NCI-H2029 treated with DMSO at 0.1 percent for 48 hours (cell line): ENCODE measurements at regions not wholly inside any gene's neighbourhood (a gene's known extent, or its start where the extent isn't known, plus 50 kb on each side); places are given as distances from the start of the nearest gene placed in this dataset.

Source experiments
- DNase-seq: peaks from one replicate; lab custom pipeline; 2025; lab: John Stamatoyannopoulos, UW

DNA sequence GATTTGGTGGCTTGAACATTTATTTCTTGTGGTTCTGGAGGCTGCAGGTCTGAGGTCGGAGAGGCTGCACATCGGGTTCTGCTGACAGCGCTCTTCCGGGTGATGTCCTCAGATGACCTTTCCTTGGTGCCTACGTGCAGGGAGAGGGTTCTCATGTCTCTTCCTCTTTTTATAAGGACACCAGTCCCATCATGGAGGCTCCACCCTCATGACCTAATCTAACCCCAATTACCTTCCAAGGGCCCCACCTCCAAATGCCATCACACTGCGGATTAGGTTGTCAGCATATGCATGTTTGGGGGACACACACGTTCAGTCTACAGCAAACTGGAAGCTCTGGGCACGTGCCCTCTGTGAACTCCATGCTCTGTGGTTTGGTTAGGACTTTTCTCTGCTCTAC is 338.6 kb downstream of the FGF9 start:
- no peak for DNase-seq

DNA sequence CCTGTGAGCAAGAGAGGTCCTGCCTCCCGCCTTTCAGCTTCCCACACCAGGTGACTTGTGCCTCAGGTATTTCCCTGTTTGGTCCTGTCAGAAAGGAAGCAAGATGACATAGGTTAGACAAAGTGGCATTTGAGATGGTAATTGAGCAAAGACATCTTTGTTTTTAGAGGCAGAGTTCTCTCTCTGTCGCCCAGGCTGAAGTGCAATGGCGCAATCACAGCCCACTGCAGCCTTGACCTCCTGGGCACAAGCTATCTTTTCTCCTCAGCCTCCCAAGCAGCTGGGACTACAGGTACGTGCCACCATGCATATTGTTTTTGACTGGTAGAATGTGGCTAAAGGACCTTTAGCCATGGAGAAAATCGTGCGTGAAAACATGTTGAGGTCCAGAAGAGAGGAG is 339.1 kb downstream of the FGF9 start:
- DNase-seq, result no peak

DNA sequence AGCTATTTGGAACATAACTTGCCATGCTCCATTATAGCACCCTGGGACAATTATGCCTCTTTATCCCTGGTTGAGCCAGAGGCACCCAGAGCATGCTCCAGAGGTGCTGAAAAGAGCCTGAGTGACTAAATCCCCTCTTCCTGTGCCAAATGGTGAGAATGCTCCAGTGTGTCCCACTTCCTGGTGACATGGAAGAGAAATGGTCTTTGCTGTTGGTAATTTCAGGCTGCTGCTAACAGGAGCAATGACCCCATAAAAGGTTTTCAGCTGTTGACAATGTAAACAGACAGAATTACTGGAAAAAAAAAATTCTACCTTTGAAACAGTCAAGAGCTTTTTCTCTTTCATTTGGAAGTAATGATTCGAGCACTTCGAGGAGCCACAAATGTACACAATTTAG is 341.8 kb downstream of the FGF9 start:
- no peak for DNase-seq

DNA sequence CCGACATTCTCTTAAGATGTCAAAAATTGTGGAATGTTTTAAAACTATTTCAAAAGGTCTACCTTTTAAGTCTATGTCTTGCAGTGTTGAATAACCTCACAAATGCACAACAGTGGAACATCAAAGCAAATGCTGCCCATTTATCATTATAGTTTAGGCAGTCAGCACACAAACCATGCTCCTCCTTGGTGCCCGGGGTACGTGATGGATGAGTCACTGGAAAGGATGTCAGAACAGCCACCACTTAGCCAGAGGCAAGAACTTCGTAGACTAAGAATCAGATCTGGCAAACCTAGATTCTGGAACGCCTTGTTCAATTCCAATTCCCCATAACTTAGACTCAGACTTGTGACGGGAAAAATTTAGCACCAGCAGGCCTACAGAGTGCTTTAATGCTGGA is 343.6 kb downstream of the FGF9 start:
- DNase-seq, result no peak

DNA sequence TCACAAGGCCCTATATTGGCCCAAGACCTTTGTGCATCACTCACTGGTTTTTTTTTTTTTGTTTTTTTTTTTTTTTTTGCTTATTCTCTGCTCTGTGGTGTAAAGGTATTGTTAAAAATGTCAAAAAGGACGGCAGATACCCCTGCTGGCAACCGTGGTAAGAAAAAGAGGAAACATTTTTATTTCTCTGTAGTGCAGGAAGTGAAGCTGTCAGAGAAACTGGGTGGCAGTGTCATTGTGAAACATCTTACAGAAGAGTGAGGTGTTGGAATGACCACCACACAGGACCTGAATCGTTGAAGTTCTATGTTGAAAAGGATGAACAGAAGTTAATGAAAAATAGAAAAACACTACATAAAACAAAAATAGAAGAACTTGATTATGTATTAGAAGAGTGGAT is 346.4 kb downstream of the FGF9 start:
- no peak for DNase-seq

DNA sequence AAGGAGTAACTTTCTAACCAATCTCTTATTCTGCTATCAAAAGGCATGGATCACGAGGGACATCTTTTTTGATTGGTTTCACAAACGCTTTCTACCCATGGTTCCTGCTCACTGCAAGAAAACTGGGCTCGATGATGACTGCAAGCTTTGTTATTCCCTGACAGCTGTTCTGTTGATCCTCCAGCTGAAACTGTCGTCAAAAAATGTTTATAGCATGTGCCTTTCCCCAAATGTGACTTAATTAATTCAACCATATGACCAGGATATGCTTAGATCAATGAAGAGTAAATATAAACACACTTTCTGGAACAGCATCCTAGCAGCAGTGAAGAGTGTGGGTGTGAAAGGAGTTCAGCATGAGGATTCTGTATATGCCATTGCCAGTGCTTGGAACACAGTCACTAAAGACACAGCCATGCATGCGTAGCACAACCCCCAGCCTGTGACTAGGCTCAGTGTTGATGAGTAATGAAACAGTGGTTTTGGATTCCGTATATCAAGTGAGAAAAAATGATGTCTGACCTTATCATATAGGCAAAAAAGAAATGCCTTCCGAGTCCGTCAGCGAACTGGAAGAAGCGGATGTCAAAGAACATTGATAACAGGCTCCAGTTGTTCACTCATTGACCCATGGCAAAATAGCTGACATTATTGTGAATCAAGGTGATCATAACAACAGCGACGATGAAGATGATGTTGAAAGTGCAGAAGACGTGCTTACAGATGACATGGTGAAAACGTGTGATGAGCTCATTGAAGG is 347.4 kb downstream of the FGF9 start:
- DNase-seq, result no peak

DNA sequence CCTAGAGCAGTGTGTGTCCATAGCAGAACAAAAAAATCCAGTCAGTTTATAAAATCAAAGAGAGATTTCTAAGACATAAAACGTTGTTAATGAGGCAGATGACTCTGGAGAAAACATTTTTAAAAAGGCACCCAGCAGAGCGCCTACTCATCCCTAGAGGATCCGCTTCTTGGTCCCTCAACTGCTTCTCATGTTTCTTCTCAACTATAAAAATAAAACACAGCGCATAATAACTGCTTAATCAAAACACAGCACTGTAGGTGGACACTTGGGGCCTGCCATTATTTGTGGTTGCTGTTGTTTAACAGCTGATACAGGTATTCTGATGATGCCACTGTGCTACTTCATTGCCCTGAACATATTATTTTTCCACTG is 347.9 kb downstream of the FGF9 start:
- DNase-seq, result no peak

DNA sequence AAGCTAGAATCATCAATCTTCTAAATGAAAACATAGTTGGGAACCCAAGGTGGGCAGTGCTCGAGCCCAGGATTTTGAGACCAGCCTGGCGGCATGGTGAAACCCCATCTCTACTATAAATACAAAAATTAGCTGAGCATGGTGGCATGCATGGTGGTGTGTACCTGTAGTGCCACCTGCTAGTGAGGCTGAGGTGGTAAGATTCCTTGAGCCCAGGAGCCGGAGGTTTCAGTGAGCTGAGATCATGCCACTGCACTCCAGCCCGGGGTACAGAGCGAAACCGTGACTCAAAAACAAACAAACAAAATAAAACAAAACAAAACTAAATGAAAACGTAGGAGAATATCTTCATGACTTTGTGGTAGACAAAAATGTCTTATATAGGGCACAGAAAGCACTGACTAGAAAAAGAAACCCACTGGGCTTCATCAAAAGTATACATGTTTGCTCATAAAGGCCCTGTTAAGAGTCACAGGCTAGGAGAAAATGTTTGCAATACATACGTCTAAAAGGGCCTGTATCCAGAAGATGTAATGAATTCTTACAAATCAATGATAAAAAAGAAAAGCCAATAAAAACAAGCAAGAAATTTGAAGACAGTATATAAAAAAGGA is 353.6 kb downstream of the FGF9 start:
- no peak for DNase-seq

DNA sequence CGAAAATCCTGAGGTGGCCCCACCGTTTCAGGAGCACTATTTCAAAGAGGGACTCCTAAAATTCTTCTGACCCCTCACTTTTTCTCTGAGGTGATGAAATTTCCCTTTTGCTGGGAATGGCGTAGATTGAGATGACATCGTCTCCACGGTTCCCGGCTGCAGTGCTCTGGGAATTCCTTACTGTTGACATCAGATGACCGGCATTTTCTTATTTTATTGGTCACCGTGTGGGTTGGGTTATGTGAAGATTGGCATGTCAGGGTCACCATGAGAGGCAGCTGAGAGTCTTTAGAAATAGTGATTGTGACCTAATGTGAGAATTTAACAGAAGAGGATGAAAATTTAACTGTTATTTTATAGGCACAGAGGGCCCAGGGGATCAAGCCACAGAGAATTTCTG is 356.7 kb downstream of the FGF9 start:
- no peak for DNase-seq

DNA sequence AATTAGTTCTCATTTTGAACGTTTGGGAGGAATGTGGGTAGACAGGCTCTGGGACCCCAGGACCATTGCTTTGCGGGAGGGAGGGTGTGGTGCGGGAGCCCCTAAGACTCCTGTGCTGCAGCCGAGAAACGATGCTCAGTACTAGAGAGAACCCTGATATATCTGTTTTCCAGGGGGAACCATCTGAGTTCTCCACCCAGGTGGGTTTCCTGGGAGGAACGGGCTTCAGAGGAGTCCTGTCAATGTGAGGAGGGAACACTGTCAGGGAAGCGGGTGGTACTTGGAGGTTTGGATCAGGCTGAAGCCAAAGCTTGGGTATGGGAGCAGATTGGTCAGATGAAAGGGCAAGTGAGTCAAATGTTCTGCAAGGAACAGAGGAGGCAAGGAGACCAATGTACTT is 358.0 kb downstream of the FGF9 start:
- DNase-seq, result no peak

DNA sequence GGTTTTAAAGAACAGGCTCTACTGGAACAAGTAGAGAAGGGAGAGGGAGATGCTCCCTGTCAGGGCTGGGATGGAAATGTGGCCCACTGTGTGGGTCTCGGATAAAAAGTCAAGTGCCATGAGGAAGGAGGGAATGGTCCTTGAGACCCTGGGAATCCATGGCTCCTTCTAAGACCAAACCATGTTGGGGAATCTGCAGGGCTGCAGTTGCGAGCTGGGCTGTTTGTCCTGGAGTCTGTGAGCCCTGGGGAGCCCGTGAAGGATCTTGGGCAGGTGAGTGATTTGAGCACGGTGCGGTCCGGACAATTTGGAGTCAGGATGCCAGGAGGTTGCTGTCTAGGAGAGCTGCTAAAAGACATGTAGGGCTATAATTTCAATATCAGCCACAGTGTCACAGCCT is 359.4 kb downstream of the FGF9 start:
- no peak for DNase-seq

DNA sequence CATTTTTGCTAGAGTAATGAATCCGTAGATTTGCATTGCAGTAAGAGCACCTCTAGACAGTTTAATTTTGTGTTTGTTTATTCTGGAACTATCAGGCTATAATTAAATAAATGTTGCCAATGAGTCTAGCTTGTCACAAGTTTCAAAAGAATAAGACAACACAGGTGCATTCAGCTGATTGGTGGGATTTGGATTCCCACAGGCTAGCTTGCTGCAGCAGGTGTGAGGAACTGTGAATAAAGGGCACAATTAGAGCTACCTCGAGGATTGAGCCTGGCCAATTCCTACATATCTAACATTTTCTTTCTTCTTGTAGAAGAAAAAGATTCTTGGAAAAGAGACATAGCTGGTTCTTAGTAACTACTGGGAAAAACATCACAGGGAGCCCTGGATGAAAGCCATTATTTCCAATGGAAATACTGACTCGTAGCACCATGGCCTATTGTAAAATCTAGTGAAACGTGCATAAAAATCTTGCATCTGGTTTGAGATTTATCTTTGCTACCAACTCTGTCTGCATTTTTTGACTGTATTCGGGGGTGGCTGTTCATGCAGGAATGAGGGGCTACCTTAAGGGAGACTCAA is 360.9 kb downstream of the FGF9 start:
- DNase-seq, result no peak

DNA sequence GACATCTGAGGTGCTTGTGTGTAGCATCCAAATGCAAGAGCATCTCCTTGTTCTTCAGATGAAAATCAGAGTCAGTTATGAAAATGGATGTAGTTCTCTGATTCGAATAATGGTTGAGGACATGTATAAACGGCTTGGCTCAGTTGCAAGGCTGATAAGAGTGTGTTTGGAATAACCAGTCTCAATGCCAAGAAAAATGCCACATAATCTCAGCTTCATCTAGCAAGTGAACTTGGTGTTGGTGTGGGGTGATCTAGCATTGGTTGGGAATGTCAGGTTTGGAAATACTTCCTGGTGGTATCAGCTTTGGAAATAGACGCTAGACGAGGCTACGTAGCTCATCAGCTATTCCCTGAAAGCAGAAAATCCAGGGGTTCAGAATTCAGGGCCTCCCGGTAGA is 362.0 kb downstream of the FGF9 start:
- no peak for DNase-seq

DNA sequence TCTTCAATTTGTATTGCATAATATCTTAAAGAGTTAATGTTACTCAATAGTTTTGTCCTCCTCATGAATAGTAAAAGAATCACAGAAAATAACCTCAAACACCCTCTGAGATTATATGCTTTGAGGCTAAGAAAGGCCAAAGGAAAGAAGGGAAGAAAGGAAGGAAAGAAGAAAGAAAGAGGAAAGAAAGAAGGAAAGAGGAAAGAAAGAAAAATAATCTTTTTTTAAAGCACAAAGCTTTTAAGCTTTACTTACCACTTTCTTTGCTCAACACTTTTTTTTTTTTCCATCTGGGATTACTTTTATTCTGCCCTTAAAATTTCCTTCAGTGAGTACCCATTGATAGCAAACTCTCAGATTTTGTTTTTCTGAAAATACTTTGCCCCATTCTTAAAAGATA is 369.1 kb downstream of the FGF9 start:
- DNase-seq, result no peak

DNA sequence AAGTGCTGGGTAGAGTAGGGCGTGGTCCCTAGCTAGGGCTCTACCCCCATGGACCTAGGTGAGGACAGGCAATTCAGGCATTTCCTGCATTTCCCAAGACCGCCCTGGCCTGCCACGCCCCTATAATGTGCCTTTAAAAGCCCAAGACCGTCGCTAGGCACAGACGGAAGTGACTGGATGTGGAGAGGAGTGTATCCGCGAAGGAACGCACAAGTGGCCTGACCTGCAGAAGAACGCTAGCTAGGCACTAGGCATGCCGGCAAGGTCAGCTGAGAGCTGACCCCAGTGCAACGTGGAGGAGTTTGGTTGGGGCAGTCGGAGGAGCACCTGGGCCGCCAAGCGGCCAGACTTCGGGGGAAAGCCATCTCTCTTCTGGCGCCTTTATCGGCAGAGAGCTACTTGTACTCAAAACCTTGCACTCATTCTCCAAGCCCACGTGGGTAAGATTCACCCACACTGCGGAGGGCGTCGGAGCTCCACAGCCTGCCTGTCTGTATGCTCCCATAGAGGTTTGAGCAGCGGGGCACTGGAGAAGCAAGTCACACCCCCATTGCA is 370.0 kb downstream of the FGF9 start:
- DNase-seq, result no peak

DNA sequence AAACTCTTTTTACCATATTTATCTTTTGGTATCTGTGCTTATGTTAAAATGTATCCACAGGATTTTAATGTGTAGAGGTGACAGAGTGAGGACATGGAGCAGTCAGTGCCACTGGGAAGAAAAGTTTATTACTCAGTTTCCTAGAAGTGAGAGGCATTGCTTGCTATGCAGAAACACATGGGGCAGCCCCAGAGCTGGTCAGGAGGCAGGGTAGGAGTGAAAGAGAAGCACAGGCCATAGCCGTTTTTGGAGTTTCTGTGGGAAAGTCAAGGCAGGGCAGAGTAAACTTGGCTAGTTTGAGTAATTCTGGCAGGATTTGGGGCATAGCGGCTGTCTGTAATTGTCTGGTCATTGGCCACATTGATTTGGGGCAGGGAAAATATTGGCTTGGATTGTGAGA is 370.9 kb downstream of the FGF9 start:
- no peak for DNase-seq

DNA sequence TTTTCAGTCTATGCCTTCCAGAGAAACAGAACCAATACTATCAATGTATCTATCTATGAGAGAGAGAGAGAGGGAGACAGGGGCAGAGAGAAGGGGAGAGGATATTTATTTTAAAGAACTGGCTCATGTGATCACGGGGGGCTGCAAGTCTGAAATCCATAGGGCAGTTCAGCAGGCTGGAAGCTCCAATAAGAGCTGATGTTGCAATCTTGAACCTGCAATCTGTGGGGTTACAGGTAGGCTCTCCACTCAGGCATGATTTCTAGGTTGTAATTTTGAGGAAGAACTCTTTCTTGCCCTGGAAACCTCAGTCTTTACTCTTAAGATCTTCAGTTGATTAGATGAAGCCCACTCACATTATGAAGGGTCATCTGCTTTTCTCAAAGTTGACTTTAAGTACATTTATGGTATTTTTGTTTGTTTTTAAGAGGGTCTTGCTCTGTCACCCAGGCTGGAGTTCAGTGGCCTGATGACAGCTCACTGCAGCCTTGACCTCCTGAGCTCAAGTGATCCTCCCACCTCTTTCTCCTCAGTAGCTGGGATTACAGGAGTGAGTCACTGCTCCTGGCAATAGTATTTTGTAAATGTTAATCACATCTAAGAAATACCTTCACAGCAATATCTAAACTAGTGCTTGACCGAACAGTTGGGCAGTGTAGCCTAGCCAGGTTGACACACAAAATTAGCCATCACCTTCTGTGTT is 376.4 kb downstream of the FGF9 start:
- no peak for DNase-seq

DNA sequence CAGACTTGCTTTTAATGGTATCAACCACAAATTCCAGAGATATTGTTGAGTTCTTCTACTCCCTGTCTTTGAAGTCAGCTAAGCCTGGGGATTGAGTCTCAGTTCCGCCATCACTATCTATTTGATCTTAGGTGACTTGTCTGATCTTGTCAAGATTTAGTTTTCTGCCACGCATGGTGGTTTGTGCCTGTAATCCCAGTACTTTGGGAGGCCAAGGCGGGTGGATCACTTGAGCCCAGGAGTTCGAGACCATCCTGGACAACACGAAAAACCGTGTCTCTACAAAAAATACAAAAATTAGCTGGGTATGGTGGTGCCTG is 376.9 kb downstream of the FGF9 start:
- no peak for DNase-seq

DNA sequence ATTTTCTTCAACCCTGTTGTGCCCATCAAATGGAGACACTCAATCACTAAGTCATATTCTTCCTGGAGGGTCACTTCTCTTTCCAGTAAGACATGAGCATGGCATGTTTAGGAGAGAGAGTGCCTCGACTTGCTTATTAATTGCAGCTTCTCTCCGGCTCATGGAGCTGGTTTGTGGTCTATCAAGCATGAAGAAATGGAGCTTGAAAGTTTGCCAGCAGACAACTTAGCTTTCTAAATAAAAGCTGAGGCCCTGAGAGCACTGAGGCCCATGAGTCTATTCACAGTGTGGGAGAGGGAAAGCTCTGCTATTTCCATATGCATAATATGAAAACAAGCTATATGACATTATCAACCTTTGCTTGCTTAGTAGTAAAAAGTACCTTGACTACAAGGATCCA is 378.5 kb downstream of the FGF9 start:
- no peak for DNase-seq

DNA sequence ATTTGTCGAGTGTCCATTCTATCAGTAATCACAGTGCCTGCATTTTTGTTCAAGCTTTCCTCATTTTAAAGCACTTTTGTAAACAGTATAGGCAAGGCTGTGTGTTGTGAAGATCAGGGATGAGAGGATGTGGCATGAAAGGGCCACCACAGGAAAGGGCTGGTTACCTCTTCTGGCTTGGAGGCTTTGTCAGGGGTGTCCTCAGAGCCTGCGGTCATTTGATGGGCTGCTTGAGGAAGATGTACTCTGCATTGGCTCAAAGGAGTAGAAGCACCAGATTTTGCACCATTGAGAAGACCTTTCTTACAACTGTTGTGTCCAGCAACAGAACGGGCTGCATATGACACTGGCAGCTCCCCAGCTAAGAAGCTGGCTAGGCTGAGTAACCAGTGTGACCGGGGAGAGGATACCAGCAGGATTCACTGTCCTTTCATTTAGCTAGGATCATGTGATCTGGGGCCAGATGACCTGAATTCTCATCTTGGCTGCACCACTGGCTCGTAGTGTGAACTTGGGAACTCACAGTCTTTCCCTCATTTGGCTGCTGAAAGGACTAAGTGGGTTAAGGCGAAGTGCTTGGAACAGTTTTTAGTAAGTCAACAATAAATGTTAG is 380.2 kb downstream of the FGF9 start:
- DNase-seq, result no peak

DNA sequence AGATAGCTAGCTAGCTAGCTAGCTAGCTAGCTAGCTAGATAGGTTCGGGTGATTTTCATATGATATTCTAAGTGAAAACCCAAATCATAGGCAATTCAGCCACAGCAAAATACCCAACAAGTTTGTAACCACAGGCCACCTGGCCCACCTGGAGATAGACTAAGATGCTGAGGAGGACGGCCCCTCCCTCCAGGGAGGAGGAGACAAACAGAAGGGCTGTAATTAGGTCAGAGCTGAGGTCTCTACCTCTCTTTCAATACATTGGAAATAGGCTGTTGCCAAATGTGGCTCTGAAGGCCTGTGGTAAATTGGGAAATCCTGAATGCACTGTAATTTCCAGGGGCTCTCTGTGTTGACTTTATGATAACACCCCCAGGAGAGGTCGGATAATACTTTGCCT is 382.2 kb downstream of the FGF9 start:
- DNase-seq, result no peak

DNA sequence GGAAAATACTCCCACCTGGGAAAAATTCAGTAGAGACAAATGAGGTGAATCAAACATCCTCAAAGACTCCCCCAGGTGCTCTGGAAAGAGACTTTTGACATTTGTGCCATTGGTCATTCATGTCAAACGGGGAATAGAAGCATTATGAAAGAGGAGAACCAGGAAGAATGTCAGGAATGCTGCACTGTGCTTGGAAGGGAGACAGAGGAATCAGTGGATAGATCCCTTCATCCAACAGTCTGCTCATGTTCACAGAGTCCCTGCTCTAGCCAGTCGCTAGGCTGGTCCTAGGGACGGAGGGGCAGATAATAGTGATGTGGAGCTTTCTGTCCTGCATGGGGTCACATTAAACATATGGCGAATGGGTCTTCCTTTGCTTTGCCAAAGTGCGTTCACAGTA is 384.4 kb downstream of the FGF9 start:
- DNase-seq, result no peak

DNA sequence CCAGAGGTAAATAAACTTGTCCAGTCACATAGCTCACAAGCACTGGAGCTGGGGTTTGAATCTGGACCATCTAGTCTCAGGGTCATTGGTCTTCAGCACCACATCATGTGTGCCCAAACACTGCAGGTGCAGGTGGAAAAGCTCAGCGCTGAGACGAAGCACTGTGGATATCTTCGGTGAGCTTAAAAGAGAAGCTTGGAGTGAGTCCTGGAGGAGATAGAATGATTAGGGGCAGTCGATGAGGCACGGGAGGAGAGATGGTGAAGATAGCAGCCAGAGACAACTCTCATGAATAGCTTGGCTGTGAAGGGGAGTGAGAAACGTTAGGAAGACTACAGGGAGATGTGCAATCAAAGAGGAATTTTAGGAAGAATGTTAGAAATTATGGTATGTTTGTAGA is 389.3 kb downstream of the FGF9 start:
- no peak for DNase-seq
